Activated CD4-positive, alpha-beta memory T cell treated with anti-CD3 and anti-CD28 coated beads for 36 hours (primary cell): ENCODE measurements at regions not wholly inside any gene's neighbourhood (a gene's known extent, or its start where the extent isn't known, plus 50 kb on each side); places are given as distances from the start of the nearest gene placed in this dataset.

Experiments used
- CTCF ChIA-PET: fragments of 350-600 bp; sonication (Branson Sonifier 250); formaldehyde crosslinking; loops from one replicate; lab custom pipeline; 2021; ENCODE audit warnings: antibody characterized with exemption, inconsistent platforms; lab: Charles Lee
- POLR2A ChIA-PET: fragments of 350-600 bp; sonication (Branson Sonifier 250); formaldehyde crosslinking; loops from one replicate; lab custom pipeline; 2021; ENCODE audit warnings: antibody characterized with exemption; lab: Charles Lee
- DNase-seq: peaks from one replicate; pipeline ENCODE4 v3.0.0-alpha.2; 2020
- H3K27ac Mint-ChIP-seq: one replicate; pipeline ENCODE4 v1.8.0; 2021; ENCODE audit warnings: mixed read lengths
- H3K27me3 Mint-ChIP-seq: one replicate; pipeline ENCODE4 v1.8.0; 2021; ENCODE audit warnings: mixed read lengths
- H3K36me3 Mint-ChIP-seq: one replicate; pipeline ENCODE4 v1.8.0; 2021; ENCODE audit warnings: mixed read lengths
- H3K4me1 Mint-ChIP-seq: one replicate; pipeline ENCODE4 v1.8.0; 2021; ENCODE audit warnings: low read depth, mixed read lengths
- H3K4me3 Mint-ChIP-seq: one replicate; pipeline ENCODE4 v1.8.0; 2021; ENCODE audit warnings: mild to moderate bottlenecking, mixed read lengths
- H3K9me3 Mint-ChIP-seq: one replicate; pipeline ENCODE4 v1.8.0; 2021; ENCODE audit warnings: mixed read lengths
- intact Hi-C: fragments of 100-400 bp; cut with micrococcal nuclease; formaldehyde crosslinking; loops from one replicate; pipeline ENCODE4 v1.15.1; 2023

DNA sequence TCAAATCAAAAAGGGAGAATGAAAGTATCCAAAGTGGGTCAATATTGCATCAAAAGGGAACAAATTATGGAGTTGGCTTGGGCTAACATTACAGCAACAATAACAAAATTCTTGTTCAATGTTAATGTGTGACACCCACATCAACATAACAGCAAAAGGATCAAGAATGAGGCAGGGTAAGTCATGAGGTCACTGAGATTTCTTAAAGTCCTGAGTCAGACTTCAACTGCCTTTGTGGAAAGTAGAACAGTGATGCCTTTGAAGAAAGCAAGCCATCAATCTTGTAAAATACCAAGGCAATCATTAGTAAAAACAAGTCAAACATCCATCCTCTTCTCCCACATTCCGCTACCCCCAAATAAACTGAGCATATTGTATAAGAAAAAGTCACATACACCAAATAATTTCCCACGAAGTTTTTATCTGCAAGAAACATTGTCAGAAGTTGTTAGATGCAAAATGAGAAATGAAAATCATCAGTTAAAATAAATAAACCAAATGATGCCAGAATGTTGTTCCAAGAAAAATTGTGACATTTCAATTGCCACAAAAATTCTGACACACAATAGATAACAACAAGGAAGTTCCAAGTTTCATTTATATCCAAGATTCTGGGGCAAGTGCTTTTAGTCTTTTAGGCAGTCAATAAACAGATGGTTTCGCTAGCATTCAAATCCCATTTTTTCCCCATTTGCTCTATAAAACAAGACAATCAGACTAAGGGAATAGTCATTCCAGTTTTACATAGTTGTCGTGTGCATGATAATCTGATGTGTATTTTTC is 216.1 kb upstream of the SETBP1 start:
- no peaks in the 10 kb centered on the region for H3K4me1 Mint-ChIP-seq
- H3K27ac Mint-ChIP-seq, result no peak overlapping the region
- no peaks in the 10 kb centered on the region for H3K36me3 Mint-ChIP-seq

DNA sequence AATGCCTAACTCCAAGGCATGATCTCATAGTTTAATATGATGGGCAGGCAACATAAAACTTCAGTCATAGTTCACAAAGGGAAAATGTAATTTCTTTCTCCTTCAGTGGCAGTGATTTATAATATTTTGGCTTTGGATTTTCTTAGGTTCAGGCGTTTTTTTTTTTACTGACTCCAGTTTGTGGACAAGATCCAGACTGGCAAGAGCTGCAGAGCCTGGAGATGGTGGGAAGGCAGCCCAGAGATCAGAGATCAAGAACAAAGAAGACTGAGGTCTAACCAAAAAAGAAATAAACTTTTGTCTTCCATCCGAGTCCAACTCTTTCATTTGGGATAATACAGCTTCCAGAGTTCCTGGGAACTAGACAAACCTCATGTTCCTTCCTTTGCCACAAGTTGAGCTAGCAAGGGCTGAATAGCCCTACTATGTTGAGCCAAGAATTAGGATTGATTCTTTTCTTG is 215.3 kb upstream of the SETBP1 start:
- Mint-ChIP-seq H3K4me3 (no peak overlapping the region), H3K9me3 (no peaks in the 10 kb centered on the region), H3K27ac (no peak overlapping the region), H3K4me1 (no peaks in the 10 kb centered on the region), H3K36me3 (no peaks in the 10 kb centered on the region), H3K27me3 (no peaks in the 10 kb centered on the region)
- ChIA-PET CTCF (no interaction called here), POLR2A (no interaction called here)
- no peak for DNase-seq
- intact Hi-C loops, result no loop called here

More for the DNA sequence above, 216.1 kb upstream of the SETBP1 start:
- no peaks in the 10 kb centered on the region for H3K9me3 Mint-ChIP-seq
- ChIA-PET CTCF (no interaction called here), POLR2A (no interaction called here)
- no peak for DNase-seq
- H3K27me3 Mint-ChIP-seq, result no peaks in the 10 kb centered on the region
- H3K4me3 Mint-ChIP-seq, result no peak overlapping the region
- intact Hi-C loops, result no loop called here

DNA sequence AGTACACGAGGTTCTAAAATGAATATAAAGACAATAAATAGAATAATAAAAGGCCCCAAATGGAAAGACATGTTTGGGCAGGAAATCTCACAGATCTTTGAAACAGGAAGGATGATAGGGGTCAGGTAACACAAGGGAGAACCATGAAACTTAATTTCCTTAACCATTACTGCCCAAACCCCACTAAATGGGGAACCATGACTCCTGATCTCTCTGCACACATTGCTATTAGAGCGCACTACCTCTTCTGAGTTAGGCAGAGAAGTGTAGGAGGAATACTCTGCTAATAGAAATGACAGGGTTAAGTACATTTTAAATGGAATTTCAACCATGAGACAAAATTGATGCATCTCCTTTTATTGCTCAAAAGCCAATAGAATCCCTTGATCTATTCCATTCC is 213.7 kb upstream of the SETBP1 start:
- POLR2A ChIA-PET, result no interaction called here
- intact Hi-C loops, result no loop called here
- Mint-ChIP-seq H3K4me3 (no peak overlapping the region), H3K27me3 (no peaks in the 10 kb centered on the region), H3K4me1 (no peaks in the 10 kb centered on the region), H3K9me3 (no peaks in the 10 kb centered on the region), H3K36me3 (no peaks in the 10 kb centered on the region), H3K27ac (no peak overlapping the region)
- no peak for DNase-seq
- CTCF ChIA-PET, result no interaction called here

DNA sequence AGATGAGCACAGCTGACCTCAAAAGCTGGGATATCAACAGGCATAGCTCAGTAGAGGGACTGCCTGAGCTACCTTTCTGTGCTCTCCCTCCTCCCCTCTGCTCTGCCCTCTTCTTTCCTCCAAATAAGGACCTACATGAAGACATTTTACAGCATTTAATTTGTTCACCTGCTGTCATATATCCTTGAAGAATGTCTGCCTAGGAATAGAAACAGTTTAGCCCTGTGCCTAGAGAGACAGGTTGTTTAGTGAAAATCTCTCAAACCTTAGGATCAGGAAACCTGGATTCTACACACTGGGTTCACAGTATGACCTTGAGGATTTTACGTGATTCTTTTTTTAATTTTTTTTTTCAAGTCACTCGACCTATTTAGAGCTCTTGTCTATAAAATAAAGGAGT is 213.0 kb upstream of the SETBP1 start:
- no peaks in the 10 kb centered on the region for H3K4me1 Mint-ChIP-seq
- ChIA-PET CTCF (no interaction called here), POLR2A (no interaction called here)
- no peaks in the 10 kb centered on the region for H3K9me3 Mint-ChIP-seq
- no peak for DNase-seq
- no peaks in the 10 kb centered on the region for H3K36me3 Mint-ChIP-seq
- H3K27me3 Mint-ChIP-seq, result no peaks in the 10 kb centered on the region
- intact Hi-C loops, result no loop called here
- H3K4me3 Mint-ChIP-seq, result no peak overlapping the region
- no peak overlapping the region for H3K27ac Mint-ChIP-seq

DNA sequence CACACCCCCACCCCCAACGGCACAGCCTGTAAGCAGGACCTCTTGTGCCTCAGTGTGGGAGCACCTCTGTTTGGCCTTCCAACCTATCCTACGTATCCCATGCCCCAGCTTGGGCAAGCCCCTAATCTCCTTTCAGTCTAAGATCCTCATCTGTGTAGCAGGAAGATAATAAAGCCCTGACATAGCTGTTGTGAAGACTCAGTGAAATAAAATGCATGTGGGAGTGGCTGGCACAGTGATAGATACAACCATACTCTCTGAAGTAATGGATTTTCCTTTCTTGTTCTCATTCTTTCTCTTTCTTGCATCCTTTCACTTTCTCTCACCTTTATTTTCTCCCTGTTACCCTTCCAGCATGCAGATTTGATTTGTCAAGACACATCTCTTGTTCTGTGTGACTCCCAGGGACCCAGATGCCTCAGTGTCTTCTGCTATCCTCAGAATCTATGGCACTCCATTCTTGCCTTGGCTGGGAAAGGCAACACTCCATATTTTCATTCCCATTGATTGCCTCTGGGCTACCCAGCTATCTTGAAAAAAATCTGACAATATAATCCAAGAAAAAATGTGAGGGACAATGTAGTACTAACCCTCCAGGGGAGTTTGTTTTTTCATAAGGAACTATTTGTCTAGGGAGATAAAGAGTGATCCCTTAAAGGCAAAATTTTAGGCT is 207.2 kb upstream of the SETBP1 start:
- H3K4me1 Mint-ChIP-seq, result no peaks in the 10 kb centered on the region
- ChIA-PET CTCF (no interaction called here), POLR2A (no interaction called here)
- no peak overlapping the region for H3K4me3 Mint-ChIP-seq
- no peaks in the 10 kb centered on the region for H3K27me3 Mint-ChIP-seq
- H3K36me3 Mint-ChIP-seq, result no peaks in the 10 kb centered on the region
- H3K9me3 Mint-ChIP-seq, result peaks cover 3% of the 10 kb centered on the region
- DNase-seq, result no peak
- intact Hi-C loops, result no loop called here
- no peak overlapping the region for H3K27ac Mint-ChIP-seq

DNA sequence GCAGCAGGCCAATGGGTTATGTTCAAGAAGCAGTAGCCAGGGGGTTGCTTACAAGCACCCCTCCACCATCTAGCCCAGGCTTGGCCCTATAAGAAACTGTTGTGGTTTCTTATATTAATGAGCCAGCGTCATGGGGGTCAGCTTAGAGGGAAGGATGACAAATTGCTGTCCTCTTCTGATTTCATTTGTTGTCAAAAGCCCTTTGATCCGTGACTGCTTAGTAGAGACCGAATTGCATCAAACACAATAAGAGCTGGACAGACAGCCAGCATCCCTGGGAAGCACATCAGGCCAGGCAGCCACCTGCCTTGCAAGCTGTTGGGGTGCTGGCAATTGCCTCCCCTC is 206.6 kb upstream of the SETBP1 start:
- DNase-seq, result no peak
- no peak overlapping the region for H3K27ac Mint-ChIP-seq
- H3K4me3 Mint-ChIP-seq, result no peak overlapping the region
- no peaks in the 10 kb centered on the region for H3K36me3 Mint-ChIP-seq
- H3K4me1 Mint-ChIP-seq, result no peaks in the 10 kb centered on the region
- H3K9me3 Mint-ChIP-seq, result peaks cover 7% of the 10 kb centered on the region
- intact Hi-C loops, result no loop called here
- H3K27me3 Mint-ChIP-seq, result no peaks in the 10 kb centered on the region
- POLR2A ChIA-PET, result no interaction called here
- CTCF ChIA-PET, result no interaction called here

DNA sequence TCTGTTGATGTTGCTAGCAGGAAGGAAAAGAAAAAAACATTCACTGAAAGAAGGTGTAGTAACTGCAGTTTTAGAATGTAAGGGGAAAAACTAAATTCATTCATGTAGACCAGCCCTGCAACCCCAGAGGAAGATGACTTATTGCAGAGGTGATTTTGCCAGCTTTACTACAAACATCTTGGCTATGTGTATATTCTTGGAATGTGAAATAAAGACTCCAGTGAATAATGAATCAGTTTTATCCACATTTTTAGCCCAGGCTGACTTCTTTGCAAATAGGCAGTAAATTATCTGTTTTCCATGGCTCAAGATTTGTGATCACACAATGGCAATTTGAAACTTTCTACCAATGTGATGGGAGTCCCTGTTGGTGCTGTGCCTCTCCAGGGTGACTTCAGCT is 206.1 kb upstream of the SETBP1 start:
- Mint-ChIP-seq H3K27ac (no peak overlapping the region), H3K36me3 (no peaks in the 10 kb centered on the region), H3K4me3 (no peak overlapping the region), H3K27me3 (no peaks in the 10 kb centered on the region), H3K9me3 (peaks cover 9% of the 10 kb centered on the region), H3K4me1 (no peaks in the 10 kb centered on the region)
- DNase-seq, result no peak
- ChIA-PET POLR2A (no interaction called here), CTCF (no interaction called here)
- intact Hi-C loops, result no loop called here

DNA sequence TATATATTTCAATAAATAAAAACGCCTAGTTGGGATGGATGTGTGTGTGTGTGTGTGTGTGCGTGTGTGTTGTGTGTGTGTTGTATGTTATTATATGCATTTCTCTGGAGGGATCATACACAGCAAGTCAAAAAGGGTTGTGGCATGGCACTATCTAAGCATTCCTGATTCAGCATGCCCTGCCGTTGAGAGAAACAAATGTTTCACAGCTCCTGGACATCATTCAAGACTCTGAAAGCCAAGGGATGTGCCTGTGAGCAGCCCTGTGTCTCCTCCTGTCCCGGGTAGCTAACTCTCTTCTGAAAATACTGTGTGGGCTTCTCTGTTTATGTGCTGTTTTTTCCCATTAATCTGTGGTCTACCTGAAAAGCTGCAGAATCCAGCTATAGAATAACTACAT is 197.9 kb upstream of the SETBP1 start:
- no peaks in the 10 kb centered on the region for H3K4me1 Mint-ChIP-seq
- H3K27ac Mint-ChIP-seq, result no peak overlapping the region
- no peak overlapping the region for H3K4me3 Mint-ChIP-seq
- ChIA-PET POLR2A (no interaction called here), CTCF (no interaction called here)
- H3K36me3 Mint-ChIP-seq, result no peaks in the 10 kb centered on the region
- peaks cover 13% of the 10 kb centered on the region for H3K9me3 Mint-ChIP-seq
- intact Hi-C loops, result no loop called here
- H3K27me3 Mint-ChIP-seq, result no peaks in the 10 kb centered on the region
- DNase-seq, result no peak

DNA sequence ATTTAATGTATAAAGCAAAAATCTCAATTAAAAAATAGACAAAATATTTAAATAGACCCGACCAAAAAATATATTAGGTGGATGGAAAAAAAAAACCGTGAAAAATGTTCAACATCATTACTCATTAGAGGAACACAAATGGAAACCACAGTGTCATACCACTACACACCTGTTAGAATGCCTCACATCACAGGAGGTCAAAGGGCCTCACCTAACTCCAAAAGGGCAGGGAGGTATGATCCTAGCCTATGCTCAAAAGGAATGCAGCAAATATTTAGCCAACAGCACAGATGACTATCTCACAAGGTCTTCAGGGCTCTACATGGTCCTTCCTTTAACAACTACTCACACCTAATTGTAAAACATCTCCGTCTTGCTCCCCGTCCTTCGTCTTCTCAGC is 185.5 kb upstream of the SETBP1 start:
- Mint-ChIP-seq H3K36me3 (no peaks in the 10 kb centered on the region), H3K27me3 (no peaks in the 10 kb centered on the region), H3K4me3 (no peak overlapping the region), H3K27ac (no peak overlapping the region), H3K9me3 (no peaks in the 10 kb centered on the region), H3K4me1 (no peaks in the 10 kb centered on the region)
- intact Hi-C loops, result no loop called here
- POLR2A ChIA-PET, result no interaction called here
- DNase-seq, result no peak
- CTCF ChIA-PET, result no interaction called here

DNA sequence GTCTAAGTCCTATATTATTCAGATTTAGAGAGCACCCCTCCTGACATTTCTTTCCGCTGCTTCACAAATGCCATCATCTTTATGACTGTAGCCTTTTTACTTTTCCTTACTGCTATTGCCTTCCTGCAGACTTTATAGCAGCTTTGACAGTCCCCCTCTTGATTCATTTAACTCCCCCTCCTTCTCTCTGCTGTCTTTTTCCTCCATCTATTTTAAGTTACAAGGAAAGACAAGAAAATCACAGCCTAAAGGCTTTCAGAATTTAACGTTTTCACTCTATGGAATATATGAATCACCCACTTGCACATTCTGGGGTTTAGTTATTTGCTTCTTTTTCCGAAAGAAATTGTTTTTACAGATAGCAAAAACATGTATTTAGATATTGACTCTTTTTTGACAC is 183.4 kb upstream of the SETBP1 start:
- ChIA-PET CTCF (no interaction called here), POLR2A (no interaction called here)
- Mint-ChIP-seq H3K27ac (no peak overlapping the region), H3K9me3 (no peaks in the 10 kb centered on the region), H3K27me3 (no peaks in the 10 kb centered on the region), H3K4me3 (no peak overlapping the region), H3K4me1 (no peaks in the 10 kb centered on the region), H3K36me3 (no peaks in the 10 kb centered on the region)
- intact Hi-C loops, result no loop called here
- DNase-seq, result no peak

DNA sequence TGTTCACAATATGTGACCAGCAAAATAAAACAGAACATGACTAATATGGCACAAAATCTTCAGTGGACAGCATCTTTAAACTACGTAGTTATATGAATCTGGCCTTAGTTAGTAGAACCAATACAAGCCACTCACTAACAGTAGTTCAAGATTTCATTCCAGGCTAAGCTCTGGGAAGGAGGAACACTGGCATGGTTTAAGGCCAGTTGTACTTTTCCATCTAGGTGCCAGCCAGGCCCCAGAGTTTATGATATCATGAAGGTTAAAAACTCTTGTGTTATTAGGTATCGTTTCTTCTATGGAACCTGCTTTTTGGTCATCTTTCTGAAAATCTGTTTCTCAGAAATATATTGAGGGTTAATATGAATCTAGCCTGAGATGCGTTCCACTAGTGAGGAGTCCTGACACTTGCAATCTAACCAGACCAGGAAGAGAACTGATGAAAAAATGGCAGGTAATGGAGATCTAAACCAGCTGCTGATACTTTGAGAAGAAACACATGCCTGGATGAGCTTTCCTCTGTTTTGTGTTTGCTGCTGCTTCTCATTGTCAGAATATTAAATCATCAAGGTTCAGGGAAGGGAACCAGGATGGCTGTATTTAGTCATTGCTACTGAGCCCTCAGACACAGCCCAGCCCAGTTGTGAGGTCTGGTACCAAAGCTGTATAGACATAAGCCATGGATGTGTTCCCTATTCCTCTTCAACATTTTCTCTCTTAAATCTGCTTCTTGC is 182.8 kb upstream of the SETBP1 start:
- Mint-ChIP-seq H3K4me3 (no peak overlapping the region), H3K27me3 (no peaks in the 10 kb centered on the region), H3K9me3 (no peaks in the 10 kb centered on the region), H3K4me1 (no peaks in the 10 kb centered on the region), H3K27ac (no peak overlapping the region), H3K36me3 (no peaks in the 10 kb centered on the region)
- CTCF ChIA-PET, result no interaction called here
- POLR2A ChIA-PET, result no interaction called here
- intact Hi-C loops, result no loop called here
- no peak for DNase-seq

DNA sequence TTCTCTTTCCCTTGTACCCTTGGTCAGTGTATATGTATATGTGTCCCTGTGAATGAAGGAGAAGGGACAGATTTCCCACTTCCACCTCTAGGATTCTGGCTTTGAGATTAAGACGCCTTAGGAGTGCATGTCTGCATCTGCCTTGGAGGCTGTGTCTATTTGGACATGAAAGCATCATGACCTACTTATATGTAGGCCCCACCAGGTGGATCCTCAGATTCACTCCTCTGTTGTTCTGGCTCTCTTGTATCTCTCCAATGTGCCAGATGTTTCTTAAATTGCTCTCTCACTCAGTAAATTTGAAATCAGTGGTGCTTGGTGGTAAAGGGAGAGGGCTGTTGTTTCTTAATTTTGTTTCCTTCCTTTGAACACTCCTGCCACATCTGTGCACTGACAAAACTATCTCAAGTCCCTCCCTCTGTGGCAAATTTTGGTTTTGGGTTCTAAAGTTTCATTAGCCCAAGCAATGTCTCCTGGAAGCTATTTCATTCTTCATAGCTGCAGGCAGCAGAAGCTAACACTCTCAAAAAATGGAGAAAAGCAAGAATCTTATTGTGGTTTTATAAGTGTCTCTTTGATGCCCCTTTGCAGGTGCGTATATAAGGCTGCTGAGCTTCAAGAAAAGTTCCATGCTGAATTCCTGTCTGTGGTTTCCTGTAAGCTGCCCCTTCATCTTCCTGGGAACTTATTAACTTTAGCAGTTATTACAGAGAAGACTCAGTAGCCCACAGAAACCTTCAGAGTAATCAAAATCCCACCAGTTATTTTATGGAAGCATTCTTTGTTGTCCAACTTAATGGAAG is 179.7 kb upstream of the SETBP1 start:
- intact Hi-C loops, result no loop called here
- no peak overlapping the region for H3K27ac Mint-ChIP-seq
- DNase-seq, result no peak
- no peaks in the 10 kb centered on the region for H3K27me3 Mint-ChIP-seq
- H3K4me1 Mint-ChIP-seq, result no peaks in the 10 kb centered on the region
- H3K36me3 Mint-ChIP-seq, result no peaks in the 10 kb centered on the region
- H3K9me3 Mint-ChIP-seq, result no peaks in the 10 kb centered on the region
- POLR2A ChIA-PET, result no interaction called here
- no peak overlapping the region for H3K4me3 Mint-ChIP-seq
- CTCF ChIA-PET, result no interaction called here
